Rectal smooth muscle tissue (tissue), 1 donor: ENCODE measurements at regions not wholly inside any gene's neighbourhood (a gene's known extent, or its start where the extent isn't known, plus 50 kb on each side); places are given as distances from the start of the nearest gene placed in this dataset.

Experiments used
- H3K27ac ChIP-seq: one replicate; pipeline ENCODE4 v1.7.0; 2013; ENCODE audit warnings: low read depth, low read length, inconsistent platforms
- H3K27me3 ChIP-seq: one replicate; pipeline ENCODE4 v1.7.0; 2013; ENCODE audit warnings: low read length; ENCODE audit not compliant: control insufficient read depth, insufficient read depth
- H3K36me3 ChIP-seq: one replicate; pipeline ENCODE4 v1.7.0; 2013; ENCODE audit warnings: low read length; ENCODE audit not compliant: control insufficient read depth, insufficient read depth
- H3K4me1 ChIP-seq: one replicate; pipeline ENCODE4 v1.7.0; 2013; ENCODE audit warnings: low read length; ENCODE audit not compliant: control insufficient read depth, insufficient read depth
- H3K4me3 ChIP-seq: one replicate; pipeline ENCODE4 v1.7.0; 2013; ENCODE audit warnings: low read length
- H3K9ac ChIP-seq: one replicate; pipeline ENCODE4 v1.7.0; 2013; ENCODE audit warnings: low read length

DNA sequence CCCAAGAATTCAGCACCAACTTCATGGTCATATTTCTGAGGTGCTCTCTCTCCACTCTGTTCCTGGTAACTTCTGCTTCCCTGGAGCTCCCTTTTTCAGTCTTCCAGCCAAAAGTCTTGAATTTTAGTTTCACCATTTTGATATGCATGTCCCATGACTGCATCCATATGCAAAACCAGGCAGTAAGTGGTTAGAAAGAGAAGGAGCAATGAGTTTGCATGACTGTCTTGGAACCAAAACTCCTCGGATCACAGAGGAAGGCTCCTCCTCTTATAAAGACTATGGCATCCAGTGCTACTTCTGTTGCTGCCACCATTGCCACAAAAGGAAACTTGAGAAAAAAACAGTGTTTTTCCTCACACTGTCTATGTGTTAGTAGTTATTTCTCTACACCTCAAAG lies 269.1 kb upstream of the GLI3 start:
- Histone ChIP-seq H3K36me3 (no peaks in the 10 kb centered on the region), H3K4me3 (no peak overlapping the region), H3K27ac (no peak overlapping the region), H3K9ac (no peak overlapping the region), H3K4me1 (no peaks in the 10 kb centered on the region), H3K27me3 (no peaks in the 10 kb centered on the region)

DNA sequence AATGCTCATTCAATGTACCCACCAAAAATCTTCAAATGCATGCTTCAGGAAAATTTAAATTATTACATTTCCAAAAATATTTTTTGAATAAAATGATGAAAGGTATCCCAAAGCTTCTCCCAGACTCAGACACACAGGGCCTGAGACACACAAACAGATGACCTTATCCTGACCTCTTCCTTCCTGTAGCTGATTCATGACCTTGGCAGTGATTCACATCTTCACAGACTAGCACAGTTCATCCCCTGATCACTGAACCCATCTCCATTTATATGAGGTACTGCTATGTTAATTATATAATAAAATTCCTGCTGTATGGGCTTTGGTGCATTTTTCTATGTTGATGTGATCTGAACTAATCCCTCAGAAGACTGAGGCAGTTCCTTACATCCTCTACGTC lies 265.0 kb upstream of the GLI3 start:
- H3K4me1 ChIP-seq = no peaks in the 10 kb centered on the region
- H3K9ac ChIP-seq = no peak overlapping the region
- H3K36me3 ChIP-seq = no peaks in the 10 kb centered on the region
- H3K27me3 ChIP-seq = no peaks in the 10 kb centered on the region
- no peak overlapping the region for H3K27ac ChIP-seq
- H3K4me3 ChIP-seq = no peak overlapping the region

DNA sequence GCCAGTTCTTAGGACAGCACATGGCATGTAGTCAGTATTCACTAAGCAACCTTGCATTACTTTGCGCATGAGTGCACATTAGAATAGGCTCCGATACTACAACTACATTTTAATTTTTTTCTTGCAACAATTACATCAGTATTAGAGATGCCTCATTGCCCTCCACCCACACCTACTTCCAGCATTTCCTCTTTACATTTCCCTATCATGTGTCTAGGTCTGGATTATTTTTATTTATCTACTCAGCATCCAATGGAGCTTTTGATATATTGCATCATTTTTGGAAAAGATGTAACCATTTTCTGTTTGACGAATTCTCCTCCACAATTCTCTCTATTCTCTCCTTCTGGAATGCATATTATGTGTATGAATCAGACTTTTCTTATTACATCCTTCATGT lies 258.2 kb upstream of the GLI3 start:
- Histone ChIP-seq H3K4me1 (peaks cover 17% of the 10 kb centered on the region), H3K36me3 (no peaks in the 10 kb centered on the region), H3K9ac (no peak overlapping the region), H3K4me3 (no peak overlapping the region), H3K27me3 (no peaks in the 10 kb centered on the region), H3K27ac (peak overlapping the region; percentile 91)

DNA sequence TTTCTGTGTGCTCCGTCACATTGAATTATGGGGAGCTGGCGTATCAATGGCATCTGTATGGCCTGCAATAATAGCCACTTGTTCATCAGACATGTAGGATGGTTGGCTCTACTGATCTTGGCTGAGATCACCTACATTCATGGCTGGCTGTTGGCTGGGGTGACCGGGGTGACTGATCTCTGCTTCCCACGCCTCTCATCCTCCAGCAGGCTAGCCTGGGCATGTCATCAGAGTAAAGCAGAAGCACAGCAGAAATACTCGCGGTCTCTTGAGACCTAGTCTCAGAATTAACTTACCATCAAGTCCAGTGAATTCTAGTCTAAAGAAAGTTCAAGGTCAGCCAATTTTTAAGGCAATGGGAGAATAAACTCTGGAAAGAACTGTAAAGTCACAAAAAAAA lies 257.7 kb upstream of the GLI3 start:
- Histone ChIP-seq H3K4me3 (no peak overlapping the region), H3K27ac (peak overlapping the region; percentile 91), H3K9ac (no peak overlapping the region), H3K4me1 (peaks cover 17% of the 10 kb centered on the region), H3K36me3 (no peaks in the 10 kb centered on the region), H3K27me3 (no peaks in the 10 kb centered on the region)

DNA sequence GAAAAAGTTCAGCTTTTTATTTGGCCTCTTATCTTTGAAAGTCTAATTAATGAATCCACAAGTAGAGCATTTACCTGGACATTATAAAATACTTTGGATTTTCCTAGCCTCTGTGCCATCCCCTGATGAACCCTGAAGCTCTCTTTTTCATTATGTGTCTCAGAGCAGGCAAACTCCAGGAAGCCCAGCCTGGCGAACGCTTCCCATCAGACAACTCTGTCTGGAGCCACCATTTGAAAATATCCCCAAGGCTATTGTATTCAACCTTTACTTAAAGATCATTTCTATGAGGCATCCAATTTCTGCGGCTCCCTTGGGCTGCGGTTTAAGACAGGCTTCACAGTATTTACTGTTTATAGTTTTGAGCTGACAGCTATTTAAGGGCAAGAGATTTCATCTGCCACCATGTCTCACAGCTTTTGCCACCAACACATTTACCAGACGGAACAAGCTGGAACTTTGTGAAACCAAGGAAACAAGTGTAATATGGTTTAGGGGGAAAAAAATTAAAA lies 257.2 kb upstream of the GLI3 start:
- H3K36me3 ChIP-seq = no peaks in the 10 kb centered on the region
- peaks cover 17% of the 10 kb centered on the region for H3K4me1 ChIP-seq
- H3K27me3 ChIP-seq = no peaks in the 10 kb centered on the region
- peak overlapping the region; percentile 91 for H3K27ac ChIP-seq
- no peak overlapping the region for H3K9ac ChIP-seq
- H3K4me3 ChIP-seq = peak overlapping the region; percentile 62

DNA sequence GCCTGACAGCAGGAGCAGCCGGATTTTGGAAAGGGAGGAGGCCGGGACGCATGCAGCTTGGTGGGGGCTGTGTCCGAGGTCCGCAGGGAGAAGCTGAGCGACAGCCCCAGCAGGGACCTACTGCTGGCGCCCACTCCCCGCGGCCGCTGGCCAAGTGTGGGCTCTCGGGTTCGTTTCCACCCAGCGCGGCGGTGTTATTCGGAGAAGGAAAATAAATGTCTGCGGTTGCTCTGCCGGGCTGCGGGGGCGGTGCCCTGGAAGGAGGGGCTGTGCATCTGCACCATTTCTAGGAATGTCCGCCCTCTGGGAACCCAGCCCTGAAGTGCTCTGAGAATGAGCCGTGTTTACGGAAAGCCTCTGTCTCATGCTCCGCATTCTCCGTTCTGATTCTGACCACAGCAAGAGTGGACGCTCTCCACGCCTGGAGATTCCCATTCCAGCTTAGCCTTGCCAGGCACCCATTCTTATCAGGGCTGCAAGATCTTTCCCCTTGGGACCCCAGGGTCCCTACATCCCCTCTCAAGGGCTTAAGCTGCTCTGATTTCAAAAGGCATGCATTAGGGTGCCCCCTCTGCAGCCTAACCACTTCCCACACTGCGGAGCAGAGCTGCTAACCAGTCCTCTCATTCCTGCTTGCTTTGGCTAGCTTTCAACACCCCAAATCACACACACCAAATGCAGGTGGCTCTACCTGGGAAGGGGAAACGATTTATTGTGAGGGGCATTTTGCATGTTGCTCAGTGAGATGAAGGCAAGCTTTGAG lies 256.6 kb upstream of the GLI3 start:
- H3K4me3 ChIP-seq = peak overlapping the region; percentile 62
- H3K27me3 ChIP-seq = no peaks in the 10 kb centered on the region
- no peak overlapping the region for H3K9ac ChIP-seq
- no peaks in the 10 kb centered on the region for H3K36me3 ChIP-seq
- peak overlapping the region; percentile 91 for H3K27ac ChIP-seq
- peaks cover 20% of the 10 kb centered on the region for H3K4me1 ChIP-seq

DNA sequence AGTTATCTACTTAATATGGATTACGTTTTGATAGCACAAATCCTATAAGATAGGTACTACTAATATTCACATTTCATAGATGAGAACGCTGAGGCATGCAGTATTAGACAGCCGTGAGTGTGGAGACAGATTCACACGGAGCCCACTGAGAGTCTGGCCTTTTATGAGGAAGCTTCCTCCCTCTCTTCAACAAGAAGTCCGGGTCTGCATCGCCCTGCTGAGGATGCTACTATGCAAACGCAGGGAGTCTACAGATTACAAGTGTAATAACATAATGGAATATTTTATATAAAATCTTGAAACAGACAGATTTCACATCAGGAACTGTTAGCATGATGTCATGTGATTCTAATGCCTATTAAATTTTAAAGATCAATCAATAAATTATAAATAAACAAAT lies 255.9 kb upstream of the GLI3 start:
- Histone ChIP-seq H3K4me3 (peak overlapping the region; percentile 62), H3K36me3 (no peaks in the 10 kb centered on the region), H3K4me1 (peaks cover 23% of the 10 kb centered on the region), H3K9ac (no peak overlapping the region), H3K27ac (peak overlapping the region; percentile 91), H3K27me3 (no peaks in the 10 kb centered on the region)

DNA sequence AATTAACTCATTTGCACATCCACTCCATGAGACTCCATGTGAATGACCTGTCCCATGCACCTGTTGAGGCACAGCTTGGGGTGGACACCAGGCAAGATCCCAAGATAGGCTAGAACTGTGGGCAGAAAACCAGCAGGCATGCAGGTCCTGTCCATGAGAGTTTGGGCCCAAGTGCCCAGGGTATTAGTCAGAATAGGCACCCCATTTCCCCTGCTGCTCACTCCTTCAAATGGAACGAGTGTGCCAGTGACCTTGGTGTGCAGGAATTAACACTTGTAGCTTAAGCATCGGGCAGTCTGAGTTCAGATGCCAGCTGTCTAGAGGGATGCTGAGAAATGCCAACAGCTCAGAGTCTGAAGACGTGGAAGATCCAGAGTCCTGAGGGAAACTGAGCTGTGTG lies 254.1 kb upstream of the GLI3 start:
- H3K27ac ChIP-seq = peak overlapping the region; percentile 46
- H3K27me3 ChIP-seq = no peaks in the 10 kb centered on the region
- no peak overlapping the region for H3K4me3 ChIP-seq
- H3K36me3 ChIP-seq = no peaks in the 10 kb centered on the region
- no peak overlapping the region for H3K9ac ChIP-seq
- peaks cover 23% of the 10 kb centered on the region for H3K4me1 ChIP-seq

DNA sequence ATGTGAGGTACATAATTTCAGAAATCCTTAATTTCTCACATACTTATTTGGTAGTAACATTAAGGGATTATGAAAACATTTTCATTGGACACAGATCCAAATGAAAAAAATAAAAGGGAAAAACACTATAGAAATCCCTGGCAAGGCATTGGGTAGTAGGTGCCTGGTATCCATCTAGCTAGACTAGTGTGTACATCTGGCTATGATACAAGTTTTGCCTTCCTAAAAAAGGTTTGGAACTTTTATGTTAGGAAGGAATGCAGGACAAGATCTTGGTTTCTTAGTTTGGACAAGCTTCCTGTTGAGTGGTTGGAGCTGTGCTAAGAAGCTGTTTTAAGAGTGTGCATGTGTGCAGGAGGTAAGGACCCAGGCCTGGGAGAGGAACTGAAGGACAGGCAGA lies 252.3 kb upstream of the GLI3 start:
- no peak overlapping the region for H3K4me3 ChIP-seq
- H3K27ac ChIP-seq = peak overlapping the region; percentile 29
- H3K4me1 ChIP-seq = peaks cover 19% of the 10 kb centered on the region
- no peak overlapping the region for H3K9ac ChIP-seq
- no peaks in the 10 kb centered on the region for H3K27me3 ChIP-seq
- no peaks in the 10 kb centered on the region for H3K36me3 ChIP-seq

DNA sequence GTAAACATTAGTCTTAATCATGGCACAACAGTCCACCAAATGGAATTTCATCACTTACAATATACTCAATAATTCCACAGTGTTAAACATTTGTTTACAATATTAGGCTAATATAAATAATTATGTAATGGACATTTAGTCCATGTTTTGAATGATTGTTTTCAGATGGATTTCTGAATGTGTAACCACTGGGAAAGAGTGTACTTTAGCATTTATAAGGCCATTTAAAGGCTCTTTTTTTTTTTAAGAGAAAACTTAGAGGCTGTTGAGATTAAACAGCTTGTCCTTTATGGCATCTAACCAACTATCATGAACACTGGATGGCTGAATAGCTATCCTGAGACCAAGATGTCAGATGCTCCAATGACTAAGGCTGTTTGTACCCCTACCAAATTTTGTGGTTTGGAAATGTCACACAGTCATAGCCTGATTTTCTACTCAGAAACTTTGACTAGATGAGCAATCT lies 248.3 kb upstream of the GLI3 start:
- Histone ChIP-seq H3K36me3 (no peaks in the 10 kb centered on the region), H3K9ac (no peak overlapping the region), H3K4me1 (peaks cover 13% of the 10 kb centered on the region), H3K27me3 (no peaks in the 10 kb centered on the region), H3K4me3 (no peak overlapping the region), H3K27ac (peak overlapping the region; percentile 36)

DNA sequence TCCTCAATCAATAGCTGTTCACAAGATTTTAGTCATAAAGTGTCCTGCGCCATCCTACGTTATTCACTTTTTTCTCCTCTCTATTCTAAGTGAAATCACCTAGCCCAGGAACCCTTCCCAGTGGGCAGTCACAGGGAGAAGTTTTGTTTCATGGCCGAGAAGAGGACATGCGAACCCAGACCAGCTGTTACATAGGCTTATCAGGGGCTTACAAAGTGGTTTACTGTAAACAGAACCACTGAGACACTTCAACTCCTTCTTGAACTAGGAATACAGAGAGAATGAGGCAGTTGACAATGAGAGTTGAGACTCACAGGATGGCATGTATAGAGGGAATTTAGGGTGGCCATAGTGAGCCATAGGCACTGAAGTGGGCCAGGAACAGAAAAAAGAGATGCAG lies 246.9 kb upstream of the GLI3 start:
- Histone ChIP-seq H3K9ac (no peak overlapping the region), H3K27ac (no peak overlapping the region)

DNA sequence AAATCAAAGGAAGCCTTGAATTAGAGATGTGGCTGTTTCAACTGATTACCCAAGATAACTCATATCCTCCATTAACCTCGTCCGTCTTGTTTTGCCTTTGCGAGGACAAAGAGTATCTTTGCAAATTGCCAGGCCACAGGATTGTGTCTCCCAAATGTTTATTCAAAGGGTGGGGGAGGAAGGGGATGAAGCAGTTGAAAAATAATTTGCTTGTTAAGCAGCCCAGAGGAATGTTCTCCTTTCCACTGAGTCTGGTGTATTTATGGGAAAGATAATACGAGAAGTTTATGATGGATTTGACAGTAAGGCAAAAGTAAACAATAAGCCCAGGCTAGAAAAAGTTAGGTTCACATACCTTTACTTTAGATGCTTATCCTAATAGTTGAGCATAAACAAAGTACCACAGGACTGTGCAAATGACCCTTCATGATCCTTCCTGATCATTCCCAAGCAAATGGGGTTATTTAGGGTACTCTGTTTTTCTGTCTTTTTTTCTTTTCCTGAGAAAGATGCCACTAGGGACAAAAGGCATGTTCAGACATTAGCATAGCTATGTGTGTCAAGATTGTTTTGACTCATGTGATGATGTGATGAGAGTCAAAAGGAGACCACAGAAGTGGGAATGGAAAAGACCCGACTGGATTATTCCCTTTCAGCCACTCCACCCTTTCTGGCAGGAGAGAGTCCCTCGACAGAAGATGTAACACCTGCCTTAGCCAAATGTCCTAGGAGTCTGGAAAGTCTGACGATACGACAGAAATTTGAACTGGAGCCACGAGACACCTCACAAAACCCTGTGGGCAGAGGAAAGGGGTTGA lies 243.0 kb upstream of the GLI3 start:
- Histone ChIP-seq H3K27me3 (no peaks in the 10 kb centered on the region), H3K9ac (no peak overlapping the region), H3K27ac (peak overlapping the region; percentile 75), H3K36me3 (no peaks in the 10 kb centered on the region), H3K4me1 (peaks cover 10% of the 10 kb centered on the region), H3K4me3 (no peak overlapping the region)

More for the DNA sequence above, 246.9 kb upstream of the GLI3 start:
- H3K36me3 ChIP-seq = no peaks in the 10 kb centered on the region
- H3K4me3 ChIP-seq = no peak overlapping the region
- no peaks in the 10 kb centered on the region for H3K27me3 ChIP-seq
- peaks cover 20% of the 10 kb centered on the region for H3K4me1 ChIP-seq
